Naive thymus-derived CD4-positive, alpha-beta T cell (primary cell): ENCODE measurements at regions not wholly inside any gene's neighbourhood (a gene's known extent, or its start where the extent isn't known, plus 50 kb on each side); places are given as distances from the start of the nearest gene placed in this dataset.
"Not testable (repeated sequence)": the region's sequence is repeated elsewhere in the genome, so short reads cannot be mapped to it uniquely, and the experiment has no call there.

Experiments used
- ATAC-seq: fragments of 150-1000 bp; cut with Tn5 transposase; 2 replicates; pipeline ENCODE4 v1.10.0; 2021; ENCODE audit warnings: mild to moderate bottlenecking, moderate library complexity
- CTCF ChIA-PET: fragments of 350-600 bp; sonication (Branson Sonifier 250); formaldehyde crosslinking; loops from one replicate; lab custom pipeline; 2021; ENCODE audit warnings: antibody characterized with exemption; lab: Charles Lee
- POLR2A ChIA-PET: fragments of 350-600 bp; sonication (Branson Sonifier 250); formaldehyde crosslinking; loops from one replicate; lab custom pipeline; 2021; ENCODE audit warnings: antibody characterized with exemption, inconsistent platforms; lab: Charles Lee
- DNase-seq, 9 donors: peaks; one replicate each; pipeline versions ENCODE4 v3.0.0 to v3.0.0-alpha.2; 2020 to 2022; ENCODE audit warnings: mixed read lengths in 1 of 9
- H3K27ac ChIP-seq: one replicate; pipeline ENCODE4 v1.7.0; 2013; ENCODE audit warnings: mild to moderate bottlenecking, low read depth, low read length, moderate library complexity
- H3K27me3 ChIP-seq, 2 donors: one replicate each; pipeline ENCODE4 v1.7.0; 2013; ENCODE audit warnings: low read length in 2 of 2, mild to moderate bottlenecking in 2 of 2, moderate library complexity in 2 of 2; ENCODE audit not compliant: control insufficient read depth in 2 of 2, insufficient read depth in 2 of 2
- H3K36me3 ChIP-seq, 3 experiments: 1 replicate in 2 of 3; 2 replicates in 1 of 3; pipeline ENCODE4 v1.7.0; 2013; ENCODE audit warnings: low read length in 3 of 3, mild to moderate bottlenecking in 3 of 3, moderate library complexity in 1 of 3; ENCODE audit not compliant: insufficient read depth in 3 of 3, control insufficient read depth in 2 of 3
- H3K4me1 ChIP-seq, 2 donors: one replicate each; pipeline ENCODE4 v1.7.0; 2013; ENCODE audit warnings: low read length in 2 of 2, mild to moderate bottlenecking in 2 of 2, moderate library complexity in 1 of 2; ENCODE audit not compliant: control insufficient read depth in 2 of 2, insufficient read depth in 2 of 2
- H3K4me3 ChIP-seq: 2 replicates; pipeline ENCODE4 v1.7.0; 2013; ENCODE audit warnings: mild to moderate bottlenecking, low read length
- H3K9me3 ChIP-seq, 3 experiments: 1 replicate in 2 of 3; 2 replicates in 1 of 3; pipeline ENCODE4 v1.7.0; 2013; ENCODE audit warnings: low read length in 3 of 3; ENCODE audit not compliant: control insufficient read depth in 2 of 3
- H3K27ac Mint-ChIP-seq, 9 donors: one replicate each; pipeline ENCODE4 v1.8.0; 2020 to 2022; ENCODE audit warnings: mixed read lengths in 9 of 9, mild to moderate bottlenecking in 8 of 9, moderate library complexity in 5 of 9, inconsistent platforms in 2 of 9
- H3K27me3 Mint-ChIP-seq, 5 donors: one replicate each; pipeline ENCODE4 v1.8.0; 2021 to 2022; ENCODE audit warnings: mixed read lengths in 5 of 5, mild to moderate bottlenecking in 1 of 5
- H3K36me3 Mint-ChIP-seq, 5 donors: one replicate each; pipeline ENCODE4 v1.8.0; 2020 to 2022; ENCODE audit warnings: mixed read lengths in 5 of 5, mild to moderate bottlenecking in 3 of 5, inconsistent platforms in 1 of 5
- H3K4me1 Mint-ChIP-seq, 7 donors: one replicate each; pipeline ENCODE4 v1.8.0; 2020 to 2022; ENCODE audit warnings: mixed read lengths in 7 of 7, mild to moderate bottlenecking in 3 of 7, inconsistent platforms in 1 of 7
- H3K4me3 Mint-ChIP-seq, 10 donors: one replicate each; pipeline ENCODE4 v1.8.0; 2020 to 2022; ENCODE audit warnings: mild to moderate bottlenecking in 10 of 10, mixed read lengths in 10 of 10, moderate library complexity in 6 of 10, inconsistent platforms in 2 of 10
- H3K9me3 Mint-ChIP-seq, 11 donors: one replicate each; pipeline ENCODE4 v1.8.0; 2020 to 2022; ENCODE audit warnings: mixed read lengths in 11 of 11, mild to moderate bottlenecking in 4 of 11, inconsistent platforms in 1 of 11, moderate library complexity in 1 of 11
- intact Hi-C, 2 donors: fragments of 100-400 bp; cut with micrococcal nuclease; formaldehyde crosslinking; loops; one replicate each; pipeline ENCODE4 v1.15.1; 2023

DNA sequence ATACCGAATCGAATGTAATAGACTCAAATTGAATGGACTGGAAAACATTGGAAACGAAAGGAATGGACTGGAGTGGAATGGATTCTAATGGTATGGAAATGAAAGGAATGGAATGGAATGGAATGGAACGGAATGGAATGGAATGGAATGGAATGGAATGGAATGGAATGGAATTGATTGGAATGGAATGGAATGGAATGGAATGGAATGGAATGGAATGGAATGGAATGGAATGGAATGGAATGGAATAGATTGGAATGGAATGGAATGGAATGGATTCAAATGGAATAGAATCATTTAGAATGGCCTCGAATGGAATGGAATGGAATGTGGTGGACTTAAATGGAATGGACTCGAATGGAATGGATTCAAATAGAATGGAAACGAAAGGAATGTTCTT lies 1057.5 kb upstream of the USP9Y start:
- H3K27ac ChIP-seq, H3K27me3 ChIP-seq, CTCF ChIA-PET, H3K27ac Mint-ChIP-seq, DNase-seq, ATAC-seq, H3K4me1 ChIP-seq, H3K36me3 ChIP-seq, H3K9me3 ChIP-seq, intact Hi-C loops, H3K4me3 ChIP-seq, H3K27me3 Mint-ChIP-seq, H3K4me1 Mint-ChIP-seq, POLR2A ChIA-PET, H3K4me3 Mint-ChIP-seq: not testable (repeated sequence)
- H3K36me3 Mint-ChIP-seq, result peaks cover 0 to 35% (median 19%) of the 10 kb centered on the region in 5 donors
- H3K9me3 Mint-ChIP-seq, result peaks cover 2 to 57% (median 18%) of the 10 kb centered on the region in 11 donors

DNA sequence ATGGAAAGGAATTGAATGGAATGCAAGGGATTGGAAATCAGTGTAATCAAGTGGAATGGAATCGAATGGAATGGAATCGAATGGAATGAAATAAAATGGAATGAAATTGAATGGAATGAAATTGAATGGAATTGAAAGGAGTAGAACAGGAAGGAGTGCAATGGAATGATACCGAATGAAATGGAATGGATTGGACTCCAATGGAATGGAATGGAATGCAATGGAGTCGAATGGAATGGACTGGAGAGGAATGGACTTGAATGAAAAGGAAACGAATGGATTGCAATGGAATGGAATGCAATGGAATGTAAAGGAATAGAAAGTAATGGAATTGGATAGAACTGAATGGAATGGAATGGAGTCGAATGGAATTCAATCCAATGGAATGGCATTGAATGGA lies 1032.8 kb upstream of the USP9Y start:
- Histone ChIP-seq H3K9me3 (no peaks in the 10 kb centered on the region), H3K4me3 (no peak overlapping the region), H3K27me3 (no peaks in the 10 kb centered on the region), H3K4me1 (no peaks in the 10 kb centered on the region), H3K36me3 (no peaks in the 10 kb centered on the region), H3K27ac (no peak overlapping the region)
- peaks cover 0 to 6% (median 0%) of the 10 kb centered on the region in 7 donors for H3K4me1 Mint-ChIP-seq
- H3K36me3 Mint-ChIP-seq, result peaks cover 0 to 65% (median 34%) of the 10 kb centered on the region in 5 donors
- H3K27ac Mint-ChIP-seq, result no peak overlapping the region
- H3K4me3 Mint-ChIP-seq, result no peak overlapping the region
- no peaks in the 10 kb centered on the region for H3K27me3 Mint-ChIP-seq
- ChIA-PET POLR2A (no interaction called here), CTCF (no interaction called here)
- H3K9me3 Mint-ChIP-seq, result peaks cover 0 to 80% (median 48%) of the 10 kb centered on the region in 11 donors
- ATAC-seq (no peak), DNase-seq (no peak)
- intact Hi-C loops, result no loop called here
